ENCODE measurements at regions not wholly inside any gene's neighbourhood (a gene's known extent, or its start where the extent isn't known, plus 50 kb on each side); places are given as distances from the start of the nearest gene placed in this dataset.

DNA sequence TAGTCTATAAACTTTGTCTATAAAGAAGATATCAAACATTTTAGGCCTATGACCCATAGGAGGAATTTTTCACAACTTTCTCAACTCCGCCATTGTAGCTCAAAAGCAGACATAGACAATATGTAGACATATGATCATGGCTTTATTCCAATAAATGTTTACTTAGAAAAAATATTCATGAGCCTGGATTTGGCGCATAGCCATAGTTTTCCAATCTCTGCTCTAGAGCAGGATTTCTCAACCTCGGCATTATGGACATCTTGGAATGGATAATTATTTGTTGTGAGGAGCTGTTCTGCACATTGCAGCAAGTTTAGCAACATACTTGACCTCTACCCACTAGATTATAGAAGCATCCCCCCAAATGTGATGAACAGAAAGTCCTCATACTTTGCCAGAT is 532.6 kb downstream of the ANKRD7 start:
- TF ChIP-seq MAX (IDR thresholded peaks at IDR 0.05) (no peak), HDAC2 (IDR thresholded peaks at IDR 0.05) (no peak), POLR2A (IDR thresholded peaks at IDR 0.05; ENCODE audit: low read length) (no peak), SMC3 (IDR thresholded peaks at IDR 0.05) (no peak), PHF8 (IDR thresholded peaks at IDR 0.05; ENCODE audit: borderline replicate concordance, low read depth) (no peak), ZSCAN20 (CRISPR knock-in tag; IDR thresholded peaks at IDR 0.05) (no peak)
- TF ChIP-seq, protein P1, sequence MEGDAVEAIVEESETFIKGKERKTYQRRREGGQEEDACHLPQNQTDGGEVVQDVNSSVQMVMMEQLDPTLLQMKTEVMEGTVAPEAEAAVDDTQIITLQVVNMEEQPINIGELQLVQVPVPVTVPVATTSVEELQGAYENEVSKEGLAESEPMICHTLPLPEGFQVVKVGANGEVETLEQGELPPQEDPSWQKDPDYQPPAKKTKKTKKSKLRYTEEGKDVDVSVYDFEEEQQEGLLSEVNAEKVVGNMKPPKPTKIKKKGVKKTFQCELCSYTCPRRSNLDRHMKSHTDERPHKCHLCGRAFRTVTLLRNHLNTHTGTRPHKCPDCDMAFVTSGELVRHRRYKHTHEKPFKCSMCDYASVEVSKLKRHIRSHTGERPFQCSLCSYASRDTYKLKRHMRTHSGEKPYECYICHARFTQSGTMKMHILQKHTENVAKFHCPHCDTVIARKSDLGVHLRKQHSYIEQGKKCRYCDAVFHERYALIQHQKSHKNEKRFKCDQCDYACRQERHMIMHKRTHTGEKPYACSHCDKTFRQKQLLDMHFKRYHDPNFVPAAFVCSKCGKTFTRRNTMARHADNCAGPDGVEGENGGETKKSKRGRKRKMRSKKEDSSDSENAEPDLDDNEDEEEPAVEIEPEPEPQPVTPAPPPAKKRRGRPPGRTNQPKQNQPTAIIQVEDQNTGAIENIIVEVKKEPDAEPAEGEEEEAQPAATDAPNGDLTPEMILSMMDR (IDR thresholded peaks at IDR 0.05) = no peak
